ENCODE measurements at regions not wholly inside any gene's neighbourhood (a gene's known extent, or its start where the extent isn't known, plus 50 kb on each side); places are given as distances from the start of the nearest gene placed in this dataset.

- H3K27ac ChIP-seq (ENCODE audit: insufficient read depth, low read depth, low read length), result no peak overlapping the region
- DNase-seq (ENCODE audit: low read depth, low spot score), result no peak
- no peaks in the 10 kb centered on the region for H3K27me3 ChIP-seq (ENCODE audit: control insufficient read depth in 2 of 2, insufficient read depth in 2 of 2, low read length in 2 of 2)
- TF ChIP-seq POLR2AphosphoS5 (IDR thresholded peaks at IDR 0.05; ENCODE audit: insufficient read depth, low read depth, low read length) (no peak), JUN (IDR thresholded peaks at IDR 0.05; ENCODE audit: borderline replicate concordance, insufficient read depth, insufficient read length, low read depth) (no peak), MYC (IDR thresholded peaks at IDR 0.05; ENCODE audit: low read depth, low read length) (no peak), GATA2 (IDR thresholded peaks at IDR 0.05; ENCODE audit: insufficient read depth, insufficient read length, low read depth, low read length) (no peak), POLR2A (IDR thresholded peaks at IDR 0.05; ENCODE audit: low read depth, low read length) (no peak), EZH2 (IDR thresholded peaks at IDR 0.05; ENCODE audit: borderline replicate concordance, low read depth, low read length, severe bottlenecking) (no peak), MAX (IDR thresholded peaks at IDR 0.05; ENCODE audit: insufficient read depth, insufficient read length) (no peak), FOS (IDR thresholded peaks at IDR 0.05; ENCODE audit: borderline replicate concordance, insufficient read depth, low read length) (no peak)
- TF ChIP-seq, protein P1, sequence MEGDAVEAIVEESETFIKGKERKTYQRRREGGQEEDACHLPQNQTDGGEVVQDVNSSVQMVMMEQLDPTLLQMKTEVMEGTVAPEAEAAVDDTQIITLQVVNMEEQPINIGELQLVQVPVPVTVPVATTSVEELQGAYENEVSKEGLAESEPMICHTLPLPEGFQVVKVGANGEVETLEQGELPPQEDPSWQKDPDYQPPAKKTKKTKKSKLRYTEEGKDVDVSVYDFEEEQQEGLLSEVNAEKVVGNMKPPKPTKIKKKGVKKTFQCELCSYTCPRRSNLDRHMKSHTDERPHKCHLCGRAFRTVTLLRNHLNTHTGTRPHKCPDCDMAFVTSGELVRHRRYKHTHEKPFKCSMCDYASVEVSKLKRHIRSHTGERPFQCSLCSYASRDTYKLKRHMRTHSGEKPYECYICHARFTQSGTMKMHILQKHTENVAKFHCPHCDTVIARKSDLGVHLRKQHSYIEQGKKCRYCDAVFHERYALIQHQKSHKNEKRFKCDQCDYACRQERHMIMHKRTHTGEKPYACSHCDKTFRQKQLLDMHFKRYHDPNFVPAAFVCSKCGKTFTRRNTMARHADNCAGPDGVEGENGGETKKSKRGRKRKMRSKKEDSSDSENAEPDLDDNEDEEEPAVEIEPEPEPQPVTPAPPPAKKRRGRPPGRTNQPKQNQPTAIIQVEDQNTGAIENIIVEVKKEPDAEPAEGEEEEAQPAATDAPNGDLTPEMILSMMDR (IDR thresholded peaks at IDR 0.05; ENCODE audit: extremely low read depth in 1 of 2, insufficient read depth in 1 of 2, low read depth in 1 of 2, low read length in 2 of 2), result no peak
- no peaks in the 10 kb centered on the region for H3K9me3 ChIP-seq (replicated peaks; ENCODE audit: control insufficient read depth, insufficient read depth, low read length)
- dilution Hi-C loops (cut with MboI; ENCODE audit: extremely low pct_ligation_motif_present, low sequenced_read_pairs), result no loop called here
- no peak for FAIRE-seq
- intact Hi-C loops (cut with micrococcal nuclease), result no loop called here
- no peak overlapping the region for H3K9ac ChIP-seq (replicated peaks; ENCODE audit: extremely low read depth, insufficient read depth, low read length)
- ChIA-PET CTCF (no interaction called here), POLR2A (no interaction called here)
- H4K20me1 ChIP-seq (replicated peaks; ENCODE audit: control insufficient read depth, extremely low read depth, insufficient read depth, low read length), result no peaks in the 10 kb centered on the region
- H3K36me3 ChIP-seq (ENCODE audit: control insufficient read depth in 2 of 2, extremely low read depth in 1 of 2, insufficient read depth in 2 of 2, low read length in 2 of 2), result peaks cover 0 to 2% of the 10 kb centered on the region in 2 experiments
- H3K79me2 ChIP-seq (ENCODE audit: control insufficient read depth, insufficient read depth, low read length), result no peaks in the 10 kb centered on the region
- H3K4me3 ChIP-seq (replicated peaks in 1 of 3; ENCODE audit: insufficient read depth in 1 of 3, low read depth in 1 of 3, low read length in 3 of 3), result no peak overlapping the region
- H3K4me2 ChIP-seq (ENCODE audit: insufficient read depth, low read length), result no peak overlapping the region
- no peak overlapping the region for H2AFZ ChIP-seq (ENCODE audit: low read depth, low read length)
- no peaks in the 10 kb centered on the region for H3K9me1 ChIP-seq (replicated peaks; ENCODE audit: control insufficient read depth, extremely low read depth, insufficient read depth, low read length)
- no TSS peak for BruUV-seq (replicated peaks)
- H3K4me1 ChIP-seq (ENCODE audit: control insufficient read depth, extremely low read depth, insufficient read depth, low read length), result no peaks in the 10 kb centered on the region
Measured at GRCh38 chr4:122203407-122203806, 51.3 kb downstream of the BLTP1 start.
